Anterior cingulate cortex (tissue), 58 donors: ENCODE measurements at regions not wholly inside any gene's neighbourhood (a gene's known extent, or its start where the extent isn't known, plus 50 kb on each side); places are given as distances from the start of the nearest gene placed in this dataset.
"Not testable (repeated sequence)": the region's sequence is repeated elsewhere in the genome, so short reads cannot be mapped to it uniquely, and the experiment has no call there.

ENCODE experiments used
- DNase-seq, 58 donors: peaks; one replicate each; lab custom pipeline; 2025; lab: John Stamatoyannopoulos, UW

- DNase-seq, result no peak
Observed at GRCh38 chr11:41675205-41675604, 215.8 kb upstream of the LRRC4C start.

GRCh38 chr11:41713030-41713429 lies 253.6 kb upstream of the LRRC4C start:
- DNase-seq, result no peak

DNA sequence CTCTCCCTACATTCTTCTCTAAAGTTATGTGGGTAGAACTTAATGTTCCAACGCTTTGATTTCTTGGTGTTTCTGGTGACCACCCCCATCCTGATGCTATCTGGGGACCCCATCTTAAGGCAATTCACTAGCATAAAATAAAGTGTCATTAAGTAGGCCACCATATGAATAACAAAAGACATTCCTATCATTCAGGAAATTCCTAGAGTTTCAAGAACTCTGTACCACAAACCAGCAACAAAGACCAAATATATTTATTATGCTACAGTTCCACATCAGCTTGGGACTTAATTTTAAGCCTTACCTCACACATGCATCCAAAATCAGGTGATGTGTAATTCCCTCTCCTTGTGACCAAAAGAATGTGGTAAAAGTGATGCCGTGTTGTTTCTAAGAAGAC lies 254.6 kb upstream of the LRRC4C start:
- no peak for DNase-seq

DNA sequence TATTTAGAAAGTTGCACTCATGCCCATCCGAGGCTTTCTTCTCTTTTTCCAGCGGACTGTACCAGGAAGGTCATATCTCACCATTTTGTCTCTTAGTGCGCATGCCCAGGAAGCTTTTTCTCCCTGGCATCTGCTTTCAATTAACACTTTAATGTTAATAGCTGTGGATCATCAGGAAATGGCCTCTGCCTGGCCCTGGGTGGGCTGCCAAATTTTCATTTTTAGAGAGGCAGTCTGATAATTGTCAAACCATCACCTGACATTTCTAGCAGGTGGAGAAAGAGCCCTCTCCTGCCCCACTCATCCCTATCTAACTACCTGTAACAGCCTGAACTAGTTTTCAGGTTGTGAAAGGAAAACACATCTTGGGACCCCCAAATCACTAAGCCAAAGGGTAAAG lies 257.4 kb upstream of the LRRC4C start:
- DNase-seq, result no peak

- DNase-seq, result no peak
Observed at GRCh38 chr11:41720761-41721160, 261.3 kb upstream of the LRRC4C start.

DNA sequence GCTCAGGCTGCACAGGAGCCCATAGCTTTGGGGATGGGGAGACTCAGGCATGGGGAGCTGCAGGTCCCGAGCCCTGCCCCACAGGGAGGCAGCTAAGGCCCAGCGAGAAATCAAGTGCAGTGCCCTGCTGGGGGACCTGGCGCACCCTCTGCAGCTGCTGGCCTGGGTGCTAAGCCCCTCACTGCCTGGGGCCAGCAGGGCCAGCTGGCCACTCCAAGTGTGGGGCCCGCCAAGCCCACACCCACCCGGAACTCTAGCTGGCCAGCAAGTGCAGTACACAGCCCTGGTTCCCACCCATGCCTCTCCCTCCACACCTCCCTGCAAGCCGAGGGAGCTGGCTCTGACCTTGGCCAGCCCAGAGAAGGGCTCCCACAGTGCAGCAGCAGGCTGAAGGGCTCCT lies 268.7 kb upstream of the LRRC4C start:
- DNase-seq, result not testable (repeated sequence)

- no peak for DNase-seq
Observed at GRCh38 chr11:41775296-41775695, 315.8 kb upstream of the LRRC4C start.

- no peak for DNase-seq
Observed at GRCh38 chr11:41779401-41779960, 320.0 kb upstream of the LRRC4C start.

GRCh38 chr11:41781441-41781840 lies 322.0 kb upstream of the LRRC4C start:
- no peak for DNase-seq

- DNase-seq, result no peak
Observed at GRCh38 chr11:41784513-41785335, 325.3 kb upstream of the LRRC4C start.

GRCh38 chr11:41786087-41786486 lies 326.6 kb upstream of the LRRC4C start:
- no peak for DNase-seq

DNA sequence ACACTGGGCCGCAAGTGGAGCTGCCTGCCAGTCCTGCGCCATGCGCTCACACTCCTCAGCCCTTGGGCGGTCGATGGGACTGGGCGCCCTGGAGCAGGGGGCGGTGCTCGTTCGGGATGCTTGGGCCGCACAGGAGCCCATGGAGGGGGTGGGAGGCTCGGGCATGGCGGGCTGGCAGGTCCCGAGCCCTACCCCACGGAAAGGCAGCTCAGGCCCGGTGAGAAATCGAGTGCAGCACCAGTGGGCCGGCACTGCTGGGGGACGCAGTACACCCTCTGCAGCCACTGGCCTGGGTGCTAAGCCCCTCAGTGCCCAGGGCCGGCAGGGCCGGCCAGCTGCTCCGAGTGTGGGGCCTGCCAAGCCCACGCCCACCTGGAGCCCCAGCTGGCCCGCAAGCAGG lies 328.7 kb upstream of the LRRC4C start:
- no peak for DNase-seq

DNA sequence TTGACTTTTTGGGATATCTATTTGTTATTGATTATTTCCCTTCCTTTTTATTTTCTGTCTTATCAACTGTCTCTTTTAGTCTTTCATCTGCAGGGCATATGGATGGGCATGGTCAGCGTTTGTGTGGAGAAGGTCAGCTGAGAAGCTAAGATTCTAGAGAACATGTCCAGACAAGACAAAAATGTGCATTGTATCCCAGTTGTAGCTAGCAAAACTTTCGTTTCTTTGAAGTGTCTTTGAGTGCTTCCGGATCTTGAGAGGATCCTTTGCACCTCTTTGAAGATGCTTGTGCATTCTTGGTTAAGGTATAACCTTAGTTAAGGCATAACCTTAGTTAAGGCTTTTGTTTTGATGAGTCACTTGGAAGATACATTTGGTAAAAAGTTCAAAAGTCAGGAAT lies 329.9 kb upstream of the LRRC4C start:
- DNase-seq, result no peak

GRCh38 chr11:41795004-41795403 lies 335.6 kb upstream of the LRRC4C start:
- DNase-seq, result no peak

GRCh38 chr11:41799754-41800153 lies 340.3 kb upstream of the LRRC4C start:
- no peak for DNase-seq

- no peak for DNase-seq
Observed at GRCh38 chr11:41803895-41804294, 344.4 kb upstream of the LRRC4C start.

DNA sequence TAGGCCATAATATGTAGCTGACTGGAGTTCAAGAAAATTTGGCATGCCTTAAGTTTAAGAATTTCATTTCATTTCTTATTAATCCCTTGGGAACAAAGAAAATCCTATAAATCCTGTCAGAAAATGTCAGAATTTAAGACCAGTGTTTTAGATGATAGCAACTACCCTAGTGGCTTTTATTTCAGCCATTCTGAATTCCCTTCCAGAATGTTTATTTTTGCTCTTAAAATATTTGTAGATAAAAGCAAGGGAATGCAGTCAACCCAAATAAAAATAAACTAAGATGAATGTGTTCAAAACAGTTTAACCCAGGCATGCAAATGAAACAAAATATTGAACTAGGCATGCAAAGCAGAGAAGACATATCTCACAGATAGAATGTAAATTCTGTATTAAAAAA lies 356.9 kb upstream of the LRRC4C start:
- no peak for DNase-seq

DNA sequence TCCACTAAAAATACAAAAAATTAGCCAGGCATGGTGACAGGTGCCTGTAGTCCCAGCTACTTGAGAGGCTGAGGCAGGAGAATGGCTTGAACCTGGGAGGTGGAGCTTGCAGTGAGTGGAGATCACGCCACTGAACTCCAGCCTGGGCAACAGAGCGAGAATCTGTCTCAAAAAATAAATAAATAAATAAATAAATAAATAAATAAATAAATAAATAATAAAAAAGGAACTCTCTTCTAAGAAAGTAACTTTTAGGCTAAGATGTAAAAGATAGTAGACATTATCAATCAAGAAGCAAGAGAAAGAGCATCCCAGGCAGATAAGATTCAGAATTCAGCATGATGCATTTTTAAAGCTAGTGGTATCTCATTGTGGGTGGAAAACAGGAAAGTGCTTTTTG lies 364.8 kb upstream of the LRRC4C start:
- not testable (repeated sequence) for DNase-seq

- DNase-seq, result no peak
Observed at GRCh38 chr11:41826085-41826484, 366.6 kb upstream of the LRRC4C start.

GRCh38 chr11:41836431-41836830 lies 377.0 kb upstream of the LRRC4C start:
- DNase-seq, result peak in 1 of 58 donors; percentile 8

- no peak for DNase-seq
Observed at GRCh38 chr11:41842673-41843072, 383.2 kb upstream of the LRRC4C start.

DNA sequence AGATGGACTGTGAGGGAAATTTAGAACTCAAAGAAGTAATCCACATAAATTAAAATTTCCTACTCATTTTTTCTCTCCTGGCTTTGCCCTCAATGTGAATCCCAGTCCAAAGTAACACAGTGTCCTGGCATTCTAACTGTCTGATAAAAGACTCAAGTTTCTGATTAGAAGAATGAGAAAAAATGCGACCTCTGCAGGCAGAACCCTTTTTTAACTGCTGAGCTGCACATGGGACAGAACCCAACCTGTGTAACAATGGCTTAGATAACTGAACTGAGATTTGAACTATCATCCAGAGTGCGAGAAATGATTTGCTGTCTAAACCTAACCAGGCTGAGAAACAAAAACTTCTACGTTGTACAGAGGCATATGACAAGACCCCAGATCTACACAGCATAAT lies 385.6 kb upstream of the LRRC4C start:
- no peak for DNase-seq
